B cell (primary cell): ENCODE measurements at regions not wholly inside any gene's neighbourhood (a gene's known extent, or its start where the extent isn't known, plus 50 kb on each side); places are given as distances from the start of the nearest gene placed in this dataset.

ENCODE experiments used
- CTCF ChIP-seq: fragments of 200-600 bp; IDR thresholded peaks from one replicate; pipeline ENCODE4 v1.8.0; 2022; ENCODE audit warnings: antibody characterized with exemption, mild to moderate bottlenecking
- EZH2 ChIP-seq: IDR thresholded peaks from 2 replicates; pipeline ENCODE4 v1.6.1; 2012; ENCODE audit warnings: borderline replicate concordance, low read depth, mild to moderate bottlenecking, moderate library complexity, low read length; ENCODE audit not compliant: insufficient read depth, poor library complexity, severe bottlenecking

DNA sequence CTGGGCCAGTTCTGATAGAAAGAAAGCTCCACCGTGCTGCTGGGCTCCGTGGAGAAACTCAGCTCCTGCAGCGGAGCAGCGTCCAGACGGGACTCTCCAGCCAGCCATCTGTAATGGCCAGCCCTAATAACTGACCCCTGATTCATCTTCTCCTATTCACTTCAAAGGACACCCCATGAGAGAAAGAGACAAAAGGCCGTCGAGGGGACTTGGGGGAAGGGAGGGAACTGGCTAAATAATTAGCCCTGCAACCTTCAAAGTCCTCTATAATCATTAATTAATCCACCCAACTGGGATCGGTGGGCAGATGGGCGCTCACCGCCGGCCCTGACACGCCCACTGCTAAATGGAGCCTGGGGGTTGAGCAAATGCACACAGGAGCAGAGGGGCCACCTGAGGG, 512.4 kb downstream of the CD83 start:
- no peak for TF ChIP-seq CTCF
- TF ChIP-seq EZH2: no peak
